ENCODE measurements at regions not wholly inside any gene's neighbourhood (a gene's known extent, or its start where the extent isn't known, plus 50 kb on each side); places are given as distances from the start of the nearest gene placed in this dataset.

- TF ChIP-seq KDM1A (IDR thresholded peaks at IDR 0.05; ENCODE audit: borderline replicate concordance, low read length) (no peak), SIN3A (conservative IDR thresholded peaks at IDR 0.05 in 1 of 2, IDR thresholded peaks at IDR 0.05 in 1 of 2; ENCODE audit: low read depth in 1 of 2, low read length in 2 of 2) (no peak), CTCF (IDR thresholded peaks at IDR 0.05; ENCODE audit: control extremely low read depth in 1 of 3, insufficient read depth in 1 of 3, low read depth in 1 of 3, low read length in 3 of 3) (no peak), BRCA1 (IDR thresholded peaks at IDR 0.05; ENCODE audit: low read depth, low read length) (no peak), SIRT6 (IDR thresholded peaks at IDR 0.05; ENCODE audit: low read length) (no peak), RBBP5 (IDR thresholded peaks at IDR 0.05; ENCODE audit: borderline replicate concordance, low read depth, low read length) (no peak), NRF1 (IDR thresholded peaks at IDR 0.05; ENCODE audit: low read depth, low read length) (no peak), JUN (IDR thresholded peaks at IDR 0.05; ENCODE audit: low read depth, low read length) (no peak), RFX5 (IDR thresholded peaks at IDR 0.05; ENCODE audit: borderline replicate concordance, low read depth, low read length) (no peak), SP4 (IDR thresholded peaks at IDR 0.05; ENCODE audit: low read length) (no peak), POLR2A (IDR thresholded peaks at IDR 0.05; ENCODE audit: control extremely low read depth in 1 of 2, low read depth in 2 of 2, low read length in 2 of 2) (no peak), RAD21 (IDR thresholded peaks at IDR 0.05 in 1 of 2, conservative IDR thresholded peaks at IDR 0.05 in 1 of 2; ENCODE audit: low read depth in 2 of 2, low read length in 2 of 2) (no peak)
- TF ChIP-seq, protein P1, sequence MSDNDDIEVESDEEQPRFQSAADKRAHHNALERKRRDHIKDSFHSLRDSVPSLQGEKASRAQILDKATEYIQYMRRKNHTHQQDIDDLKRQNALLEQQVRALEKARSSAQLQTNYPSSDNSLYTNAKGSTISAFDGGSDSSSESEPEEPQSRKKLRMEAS (IDR thresholded peaks at IDR 0.05), result no peak
These were observed 74.1 kb upstream of the UQCRFS1 start for GRCh38 chr19:29287061-29287460.
